ENCODE measurements at regions not wholly inside any gene's neighbourhood (a gene's known extent, or its start where the extent isn't known, plus 50 kb on each side); places are given as distances from the start of the nearest gene placed in this dataset.

DNA sequence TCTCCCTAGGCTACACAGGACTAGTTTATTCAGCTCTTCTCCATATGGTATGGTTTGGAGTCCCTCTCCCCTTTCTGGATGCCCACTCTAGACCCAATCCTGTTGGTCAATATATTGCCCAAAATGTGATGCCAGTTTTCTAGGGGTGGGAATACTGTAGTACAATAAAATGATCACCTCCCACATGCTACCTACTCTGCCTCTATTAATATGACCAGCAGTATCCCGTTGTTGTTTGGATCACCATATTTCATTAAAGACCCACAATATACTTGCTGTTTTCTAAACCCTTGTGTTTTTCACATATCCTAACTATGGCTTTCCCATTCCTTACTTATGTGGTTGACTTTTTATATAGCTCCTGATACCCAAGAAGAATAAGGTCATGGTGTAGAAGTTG, 95.9 kb upstream of the IGSF21 start:
- no peak overlapping the region for H3K4me3 ChIP-seq (ENCODE audit: low read depth, low read length, poor library complexity, severe bottlenecking)
- H3K27ac ChIP-seq (ENCODE audit: low read depth, low read length, poor library complexity, severe bottlenecking) = no peak overlapping the region
- peaks cover 33% of the 10 kb centered on the region for H3K27me3 ChIP-seq (replicated peaks; ENCODE audit: insufficient read depth, low read depth, low read length, poor library complexity)
- intact Hi-C loops (cut with micrococcal nuclease; ENCODE audit: unreplicated experiment) = no loop called here
- no peaks in the 10 kb centered on the region for H3K4me1 ChIP-seq (ENCODE audit: insufficient read depth, low read length, poor library complexity, severe bottlenecking)
- no TSS peak for BruUV-seq (replicated peaks)
- H3K9me3 ChIP-seq (ENCODE audit: low read depth, low read length, poor library complexity, severe bottlenecking) = no peaks in the 10 kb centered on the region
- ChIA-PET POLR2A (ENCODE audit: low non-redundant PET) (no interaction called here), CTCF (no interaction called here)
- H3K36me3 ChIP-seq (ENCODE audit: insufficient read depth, low read length, poor library complexity, severe bottlenecking) = no peaks in the 10 kb centered on the region
- no peak for DNase-seq (ENCODE audit: low spot score)
- TF ChIP-seq, protein P1, sequence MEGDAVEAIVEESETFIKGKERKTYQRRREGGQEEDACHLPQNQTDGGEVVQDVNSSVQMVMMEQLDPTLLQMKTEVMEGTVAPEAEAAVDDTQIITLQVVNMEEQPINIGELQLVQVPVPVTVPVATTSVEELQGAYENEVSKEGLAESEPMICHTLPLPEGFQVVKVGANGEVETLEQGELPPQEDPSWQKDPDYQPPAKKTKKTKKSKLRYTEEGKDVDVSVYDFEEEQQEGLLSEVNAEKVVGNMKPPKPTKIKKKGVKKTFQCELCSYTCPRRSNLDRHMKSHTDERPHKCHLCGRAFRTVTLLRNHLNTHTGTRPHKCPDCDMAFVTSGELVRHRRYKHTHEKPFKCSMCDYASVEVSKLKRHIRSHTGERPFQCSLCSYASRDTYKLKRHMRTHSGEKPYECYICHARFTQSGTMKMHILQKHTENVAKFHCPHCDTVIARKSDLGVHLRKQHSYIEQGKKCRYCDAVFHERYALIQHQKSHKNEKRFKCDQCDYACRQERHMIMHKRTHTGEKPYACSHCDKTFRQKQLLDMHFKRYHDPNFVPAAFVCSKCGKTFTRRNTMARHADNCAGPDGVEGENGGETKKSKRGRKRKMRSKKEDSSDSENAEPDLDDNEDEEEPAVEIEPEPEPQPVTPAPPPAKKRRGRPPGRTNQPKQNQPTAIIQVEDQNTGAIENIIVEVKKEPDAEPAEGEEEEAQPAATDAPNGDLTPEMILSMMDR (conservative IDR thresholded peaks at IDR 0.05; ENCODE audit: low read depth, low read length) = no peak
- TF ChIP-seq EZH2 (IDR thresholded peaks at IDR 0.05; ENCODE audit: borderline replicate concordance, low read depth, low read length, poor library complexity, severe bottlenecking) = no peak

DNA sequence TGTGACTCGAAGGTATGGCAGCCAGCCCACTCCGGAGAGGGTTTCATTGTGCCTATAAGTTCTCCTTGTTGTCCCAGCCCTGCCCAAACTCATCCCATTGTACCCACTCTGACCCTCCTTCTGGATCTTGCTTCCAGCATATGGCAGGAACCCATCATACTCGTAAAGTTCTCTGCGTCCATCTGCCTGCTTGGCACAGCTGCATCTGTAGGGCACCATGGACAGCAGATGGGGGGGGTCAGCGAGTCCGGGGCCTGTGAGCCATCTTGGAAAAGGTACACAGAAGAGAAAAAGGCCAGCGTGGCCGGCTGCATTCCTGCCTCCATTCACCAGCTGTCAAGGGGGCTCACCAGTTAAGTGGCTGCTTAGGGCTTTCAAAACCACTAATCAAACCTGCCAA, 94.9 kb upstream of the IGSF21 start:
- no peaks in the 10 kb centered on the region for H3K9me3 ChIP-seq (ENCODE audit: low read depth, low read length, poor library complexity, severe bottlenecking)
- H3K4me1 ChIP-seq (ENCODE audit: insufficient read depth, low read length, poor library complexity, severe bottlenecking) = no peaks in the 10 kb centered on the region
- H3K27me3 ChIP-seq (replicated peaks; ENCODE audit: insufficient read depth, low read depth, low read length, poor library complexity) = peaks cover 34% of the 10 kb centered on the region
- DNase-seq (ENCODE audit: low spot score) = no peak
- no peak overlapping the region for H3K27ac ChIP-seq (ENCODE audit: low read depth, low read length, poor library complexity, severe bottlenecking)
- ChIA-PET CTCF (no interaction called here), POLR2A (ENCODE audit: low non-redundant PET) (no interaction called here)
- intact Hi-C loops (cut with micrococcal nuclease; ENCODE audit: unreplicated experiment) = no loop called here
- H3K4me3 ChIP-seq (ENCODE audit: low read depth, low read length, poor library complexity, severe bottlenecking) = no peak overlapping the region
- no peak for TF ChIP-seq EZH2 (IDR thresholded peaks at IDR 0.05; ENCODE audit: borderline replicate concordance, low read depth, low read length, poor library complexity, severe bottlenecking)
- TF ChIP-seq, protein P1 (conservative IDR thresholded peaks at IDR 0.05; ENCODE audit: low read depth, low read length) = no peak
- no TSS peak for BruUV-seq (replicated peaks)
- H3K36me3 ChIP-seq (ENCODE audit: insufficient read depth, low read length, poor library complexity, severe bottlenecking) = no peaks in the 10 kb centered on the region

DNA sequence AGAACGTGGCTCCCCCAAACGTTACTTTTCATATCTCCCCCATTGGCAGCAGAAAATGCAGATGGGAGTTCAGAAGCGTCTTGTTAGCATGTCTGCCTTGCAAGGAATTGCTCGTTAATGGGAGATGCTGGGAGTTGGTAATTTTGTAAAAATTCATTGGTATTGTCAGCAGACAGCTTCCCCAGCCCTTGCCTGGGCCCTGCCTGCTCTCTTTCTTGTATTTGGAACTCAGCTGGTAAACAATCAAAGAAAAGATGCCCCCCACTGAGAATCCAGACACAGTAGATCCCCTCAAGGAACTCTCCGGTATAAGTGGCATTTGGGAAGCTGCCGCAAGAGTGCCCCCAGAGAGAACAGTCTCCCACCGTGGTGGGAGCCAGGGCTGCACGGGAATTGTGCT, 94.4 kb upstream of the IGSF21 start:
- CTCF ChIA-PET = no interaction called here
- Histone ChIP-seq H3K36me3 (ENCODE audit: insufficient read depth, low read length, poor library complexity, severe bottlenecking) (no peaks in the 10 kb centered on the region), H3K27ac (ENCODE audit: low read depth, low read length, poor library complexity, severe bottlenecking) (no peak overlapping the region), H3K4me3 (ENCODE audit: low read depth, low read length, poor library complexity, severe bottlenecking) (no peak overlapping the region), H3K27me3 (replicated peaks; ENCODE audit: insufficient read depth, low read depth, low read length, poor library complexity) (peaks cover 35% of the 10 kb centered on the region), H3K4me1 (ENCODE audit: insufficient read depth, low read length, poor library complexity, severe bottlenecking) (no peaks in the 10 kb centered on the region), H3K9me3 (ENCODE audit: low read depth, low read length, poor library complexity, severe bottlenecking) (no peaks in the 10 kb centered on the region)
- POLR2A ChIA-PET (ENCODE audit: low non-redundant PET) = no interaction called here
- TF ChIP-seq EZH2 (IDR thresholded peaks at IDR 0.05; ENCODE audit: borderline replicate concordance, low read depth, low read length, poor library complexity, severe bottlenecking) = no peak
- TF ChIP-seq, protein P1 (conservative IDR thresholded peaks at IDR 0.05; ENCODE audit: low read depth, low read length) = no peak
- intact Hi-C loops (cut with micrococcal nuclease; ENCODE audit: unreplicated experiment) = no loop called here
- no TSS peak for BruUV-seq (replicated peaks)
- DNase-seq (ENCODE audit: low spot score) = no peak
